ENCODE measurements at regions not wholly inside any gene's neighbourhood (a gene's known extent, or its start where the extent isn't known, plus 50 kb on each side); places are given as distances from the start of the nearest gene placed in this dataset.
"Not testable (repeated sequence)": the region's sequence is repeated elsewhere in the genome, so short reads cannot be mapped to it uniquely, and the experiment has no call there.

DNA sequence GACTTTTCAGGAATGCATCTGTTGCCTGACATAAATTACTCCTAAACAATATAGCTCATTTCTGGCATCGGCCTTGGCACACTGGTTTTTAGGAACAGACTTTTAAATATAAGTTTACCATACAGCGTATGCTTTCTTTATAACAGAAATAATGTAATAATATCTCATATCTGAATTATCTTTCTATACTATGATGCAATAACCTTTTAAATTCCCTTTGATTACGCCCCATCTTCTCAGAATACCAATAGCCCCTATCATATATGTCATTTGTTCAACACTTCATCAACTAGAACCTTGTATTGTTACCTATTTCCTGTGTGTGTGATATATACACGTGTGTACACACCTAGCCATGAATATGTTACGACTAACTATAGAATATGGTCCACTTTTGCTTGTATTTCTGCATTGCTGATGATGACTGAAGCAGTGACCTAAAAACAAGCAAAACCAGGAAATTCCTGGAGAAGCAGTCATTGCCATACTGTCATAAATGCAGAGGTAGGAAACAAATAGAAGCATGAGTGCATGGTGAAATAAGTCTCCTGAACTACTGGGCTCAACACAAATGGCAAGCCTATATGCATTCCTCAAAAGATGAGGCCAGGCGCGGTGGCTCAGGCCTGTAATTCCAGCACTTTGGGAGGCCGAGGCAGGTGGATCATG lies 618.4 kb upstream of the NRP1 start:
- no peak for DNase-seq

GRCh38 chr10:33950206-33950605 lies 615.7 kb upstream of the NRP1 start:
- DNase-seq, result no peak

DNA sequence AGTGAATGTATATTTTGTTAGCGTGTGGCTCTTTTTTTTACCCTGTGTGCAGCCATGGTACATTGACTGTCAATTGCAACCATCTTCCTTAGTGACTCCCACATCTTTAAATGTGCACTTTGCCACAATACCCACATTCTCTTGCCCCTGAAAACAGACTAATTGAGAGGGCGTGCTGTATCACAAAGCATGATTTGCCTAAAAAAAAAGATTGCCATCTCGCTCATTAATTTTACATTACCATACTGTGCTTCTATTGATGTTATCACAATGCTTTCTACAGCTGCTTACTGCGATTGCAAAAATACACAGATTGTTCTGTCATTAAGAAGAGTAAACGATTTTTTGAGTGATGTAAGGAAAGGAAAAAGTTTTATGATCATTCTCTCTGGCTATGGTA lies 613.1 kb upstream of the NRP1 start:
- no peak for DNase-seq

GRCh38 chr10:33945051-33945450 lies 610.6 kb upstream of the NRP1 start:
- DNase-seq, result no peak

- no peak for DNase-seq
These were observed 608.0 kb upstream of the NRP1 start for GRCh38 chr10:33942508-33942907.

- DNase-seq, result no peak
These were observed 605.4 kb upstream of the NRP1 start for GRCh38 chr10:33939892-33940291.

- DNase-seq, result no peak
These were observed 604.9 kb upstream of the NRP1 start for GRCh38 chr10:33939410-33939809.

GRCh38 chr10:33938001-33938400 lies 603.5 kb upstream of the NRP1 start:
- DNase-seq, result no peak

- no peak for DNase-seq
These were observed 602.7 kb upstream of the NRP1 start for GRCh38 chr10:33937036-33937730.

- no peak for DNase-seq
These were observed 600.9 kb upstream of the NRP1 start for GRCh38 chr10:33935350-33935749.

DNA sequence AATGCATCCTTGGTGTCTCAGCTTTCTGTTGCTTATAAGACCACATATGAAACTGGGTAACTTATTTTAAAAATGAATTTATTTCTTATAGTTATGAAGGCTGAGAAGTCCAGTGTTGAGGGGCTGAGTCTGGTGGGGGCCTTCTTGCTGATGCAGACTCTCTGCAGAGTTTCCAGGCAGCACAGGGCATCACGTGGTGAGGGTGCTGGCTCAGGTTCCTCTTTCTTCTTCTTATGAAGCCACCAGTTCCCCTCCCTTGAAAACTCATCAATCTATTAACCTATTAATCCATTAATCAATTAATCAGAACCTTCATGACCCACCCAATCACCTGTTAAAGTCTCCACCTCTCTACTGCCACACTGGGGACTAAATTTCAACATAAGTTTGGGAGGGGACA lies 595.6 kb upstream of the NRP1 start:
- DNase-seq, result no peak

DNA sequence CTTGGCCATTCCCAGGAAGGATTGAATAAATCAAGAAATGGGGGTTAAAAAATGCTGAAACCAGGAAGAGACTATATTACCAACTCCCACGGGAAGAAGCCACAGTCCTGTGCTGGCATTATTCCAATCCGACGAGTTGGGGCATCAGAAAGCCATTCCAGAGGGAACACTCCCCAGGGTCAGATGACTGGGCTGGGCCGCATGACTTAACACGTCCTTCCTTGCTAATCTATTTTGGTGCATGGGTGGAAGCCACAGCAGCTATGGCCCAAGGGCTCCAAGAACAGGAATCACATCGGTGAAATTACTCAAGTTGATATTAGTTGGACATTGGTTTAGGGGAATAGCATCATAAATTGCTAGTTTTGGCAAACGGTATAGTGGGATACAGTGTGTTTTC lies 592.9 kb upstream of the NRP1 start:
- no peak for DNase-seq

GRCh38 chr10:33921970-33922605 lies 587.6 kb upstream of the NRP1 start:
- DNase-seq, result no peak

GRCh38 chr10:33920351-33920750 lies 585.9 kb upstream of the NRP1 start:
- DNase-seq, result no peak

DNA sequence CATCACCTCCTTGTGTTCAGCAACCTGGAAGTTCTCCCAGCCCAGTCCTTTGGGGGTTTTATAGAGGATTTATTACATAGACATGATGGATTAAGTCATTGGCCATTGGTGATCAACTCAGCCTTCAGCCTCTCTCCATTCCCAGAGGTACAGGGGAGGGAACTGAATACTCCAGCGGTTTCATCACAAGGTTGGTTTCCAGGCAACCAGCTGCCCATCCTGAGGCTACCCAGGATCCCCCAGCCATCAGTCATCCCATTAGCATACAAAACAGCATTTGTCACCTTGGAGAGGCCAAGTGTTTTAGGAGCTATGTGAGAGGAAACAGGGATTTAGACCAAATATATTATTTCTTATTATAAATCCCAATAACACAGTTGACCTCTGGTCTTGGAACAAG lies 584.8 kb upstream of the NRP1 start:
- DNase-seq, result no peak

DNA sequence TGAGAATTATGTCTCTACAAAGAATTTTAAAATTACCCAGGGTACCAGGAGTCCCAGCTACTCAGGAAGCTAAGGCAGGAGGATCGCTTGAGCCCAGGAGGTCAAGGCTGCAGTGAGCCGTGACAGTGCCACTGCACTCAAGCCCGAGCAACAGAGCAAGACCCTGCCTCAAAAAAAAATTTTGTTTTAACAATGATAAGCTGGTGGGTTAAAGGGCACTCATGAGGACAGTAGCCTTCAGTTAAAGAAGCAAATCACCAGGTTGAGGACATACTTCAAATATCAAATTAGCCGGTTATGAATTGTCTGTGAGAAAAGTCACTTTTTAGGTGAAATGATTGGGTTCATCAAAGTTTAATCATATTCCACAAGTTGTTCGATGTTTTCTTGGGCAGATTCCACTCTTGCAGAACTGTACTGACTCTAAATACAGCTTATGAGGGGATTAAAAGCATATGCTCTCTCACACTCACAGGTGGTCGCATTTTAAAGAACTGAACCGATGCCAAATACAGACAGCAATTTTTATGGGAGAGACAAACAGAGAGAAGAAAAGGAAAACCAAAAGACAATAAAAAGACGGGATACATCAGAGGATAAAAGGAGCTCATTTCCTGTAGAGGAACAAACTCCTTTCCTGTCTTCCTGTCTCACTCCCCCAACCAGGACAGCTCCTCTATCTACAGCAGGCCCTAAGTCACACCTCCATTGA lies 582.8 kb upstream of the NRP1 start:
- DNase-seq, result no peak

GRCh38 chr10:33914746-33915145 lies 580.3 kb upstream of the NRP1 start:
- DNase-seq, result no peak

- DNase-seq, result no peak
These were observed 578.7 kb upstream of the NRP1 start for GRCh38 chr10:33913194-33913593.

- DNase-seq, result not testable (repeated sequence)
These were observed 575.0 kb upstream of the NRP1 start for GRCh38 chr10:33909476-33909875.

GRCh38 chr10:33901166-33901565 lies 566.7 kb upstream of the NRP1 start:
- no peak for DNase-seq

DNA sequence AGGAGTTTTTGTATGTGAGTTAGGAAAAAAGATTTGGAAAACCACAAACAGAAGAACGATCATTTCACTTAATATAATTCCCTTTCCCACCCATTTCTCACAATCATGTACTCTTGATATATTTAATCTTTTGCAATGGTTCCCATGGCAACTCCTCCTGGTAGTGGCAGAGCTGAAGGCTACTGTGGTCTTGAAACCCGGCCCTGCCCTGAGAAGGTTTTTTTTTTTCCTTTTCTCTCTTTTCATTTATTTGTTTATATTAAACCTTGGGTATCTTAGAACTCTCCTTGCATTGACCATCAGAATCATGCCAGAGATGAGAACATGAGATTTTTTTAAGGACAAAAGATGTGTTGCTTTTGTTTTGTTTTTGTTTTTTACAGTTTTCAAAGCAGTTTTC lies 566.1 kb upstream of the NRP1 start:
- DNase-seq, result no peak

- no peak for DNase-seq
These were observed 565.4 kb upstream of the NRP1 start for GRCh38 chr10:33899578-33900531.
